KMS-11 (cell line): ENCODE measurements at regions not wholly inside any gene's neighbourhood (a gene's known extent, or its start where the extent isn't known, plus 50 kb on each side); places are given as distances from the start of the nearest gene placed in this dataset.

ENCODE experiments used
- H2AFZ ChIP-seq: fragments of 200-600 bp; sonication (generic); 2 replicates; pipeline ENCODE4 v1.6.1; 2016; ENCODE audit warnings: antibody characterized with exemption, mixed run types, low read depth
- H3K27ac ChIP-seq: fragments of 200-600 bp; sonication (generic); 2 replicates; pipeline ENCODE4 v1.6.1; 2016; ENCODE audit warnings: mild to moderate bottlenecking, mixed run types
- H3K27me3 ChIP-seq: fragments of 200-600 bp; sonication (generic); 2 replicates; pipeline ENCODE4 v1.6.1; 2017; ENCODE audit warnings: mild to moderate bottlenecking, low read depth, mixed run types, moderate library complexity; ENCODE audit not compliant: insufficient read depth
- H3K36me3 ChIP-seq: fragments of 200-600 bp; sonication (generic); 2 replicates; pipeline ENCODE4 v1.6.1; 2017; ENCODE audit warnings: mild to moderate bottlenecking, mixed run types; ENCODE audit not compliant: insufficient read depth
- H3K4me1 ChIP-seq: fragments of 200-600 bp; sonication (generic); 2 replicates; pipeline ENCODE4 v1.6.1; 2016; ENCODE audit warnings: mild to moderate bottlenecking, low read depth, mixed run types; ENCODE audit not compliant: poor library complexity, severe bottlenecking
- H3K4me2 ChIP-seq: fragments of 200-600 bp; sonication (generic); 2 replicates; pipeline ENCODE4 v1.7.0; 2016; ENCODE audit warnings: mild to moderate bottlenecking, mixed run types
- H3K4me3 ChIP-seq: fragments of 200-600 bp; sonication (generic); IDR thresholded peaks from 2 replicates; pipeline ENCODE4 v1.6.1; 2017; ENCODE audit warnings: low read depth, low read length, mixed read lengths; ENCODE audit not compliant: insufficient read depth
- H3K79me2 ChIP-seq: fragments of 200-600 bp; sonication (generic); 2 replicates; pipeline ENCODE4 v1.6.1; 2016; ENCODE audit warnings: low read depth, mixed run types; ENCODE audit not compliant: insufficient read depth
- H3K9ac ChIP-seq: fragments of 200-600 bp; sonication (generic); 2 replicates; pipeline ENCODE4 v1.6.1; 2016; ENCODE audit warnings: mild to moderate bottlenecking, mixed run types
- H4K20me1 ChIP-seq: fragments of 200-600 bp; sonication (generic); 2 replicates; pipeline ENCODE4 v1.6.1; 2016; ENCODE audit warnings: mild to moderate bottlenecking, mixed run types; ENCODE audit not compliant: insufficient read depth
- TF ChIP-seq, protein P1 (sequence below): fragments of 200-600 bp; sonication (generic); conservative IDR thresholded peaks from 2 replicates; pipeline ENCODE4 v1.6.1; 2017; ENCODE audit warnings: low read depth, mild to moderate bottlenecking, antibody characterized with exemption, low read length, moderate library complexity, mixed read lengths

DNA sequence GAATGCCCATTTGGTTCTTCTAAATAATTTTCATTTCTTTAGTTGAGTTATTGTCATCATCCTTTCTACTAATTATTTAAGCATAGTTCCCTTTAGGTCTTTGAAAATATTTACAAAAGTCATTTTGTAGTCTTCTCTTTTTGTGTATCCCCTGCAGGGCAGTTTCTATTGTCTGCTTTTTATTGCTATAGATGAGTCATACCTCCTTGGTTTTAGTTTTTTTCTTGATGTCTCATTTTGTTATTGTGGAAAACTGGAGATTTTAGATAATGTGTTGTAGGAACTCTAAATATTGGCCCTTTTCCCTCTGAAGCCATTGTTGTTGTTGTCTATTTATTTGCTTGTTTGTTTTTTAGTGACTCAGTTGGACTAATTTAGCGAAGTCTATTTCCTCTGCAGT lies 387.9 kb downstream of the NUF2 start:
- Histone ChIP-seq H4K20me1 (no peaks in the 10 kb centered on the region), H3K4me2 (no peak overlapping the region), H2AFZ (no peak overlapping the region), H3K79me2 (no peaks in the 10 kb centered on the region), H3K4me1 (peaks cover 8% of the 10 kb centered on the region), H3K4me3 (no peak overlapping the region), H3K9ac (no peak overlapping the region), H3K36me3 (no peaks in the 10 kb centered on the region), H3K27me3 (no peaks in the 10 kb centered on the region), H3K27ac (no peak overlapping the region)
- TF ChIP-seq, protein P1, sequence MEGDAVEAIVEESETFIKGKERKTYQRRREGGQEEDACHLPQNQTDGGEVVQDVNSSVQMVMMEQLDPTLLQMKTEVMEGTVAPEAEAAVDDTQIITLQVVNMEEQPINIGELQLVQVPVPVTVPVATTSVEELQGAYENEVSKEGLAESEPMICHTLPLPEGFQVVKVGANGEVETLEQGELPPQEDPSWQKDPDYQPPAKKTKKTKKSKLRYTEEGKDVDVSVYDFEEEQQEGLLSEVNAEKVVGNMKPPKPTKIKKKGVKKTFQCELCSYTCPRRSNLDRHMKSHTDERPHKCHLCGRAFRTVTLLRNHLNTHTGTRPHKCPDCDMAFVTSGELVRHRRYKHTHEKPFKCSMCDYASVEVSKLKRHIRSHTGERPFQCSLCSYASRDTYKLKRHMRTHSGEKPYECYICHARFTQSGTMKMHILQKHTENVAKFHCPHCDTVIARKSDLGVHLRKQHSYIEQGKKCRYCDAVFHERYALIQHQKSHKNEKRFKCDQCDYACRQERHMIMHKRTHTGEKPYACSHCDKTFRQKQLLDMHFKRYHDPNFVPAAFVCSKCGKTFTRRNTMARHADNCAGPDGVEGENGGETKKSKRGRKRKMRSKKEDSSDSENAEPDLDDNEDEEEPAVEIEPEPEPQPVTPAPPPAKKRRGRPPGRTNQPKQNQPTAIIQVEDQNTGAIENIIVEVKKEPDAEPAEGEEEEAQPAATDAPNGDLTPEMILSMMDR = no peak

DNA sequence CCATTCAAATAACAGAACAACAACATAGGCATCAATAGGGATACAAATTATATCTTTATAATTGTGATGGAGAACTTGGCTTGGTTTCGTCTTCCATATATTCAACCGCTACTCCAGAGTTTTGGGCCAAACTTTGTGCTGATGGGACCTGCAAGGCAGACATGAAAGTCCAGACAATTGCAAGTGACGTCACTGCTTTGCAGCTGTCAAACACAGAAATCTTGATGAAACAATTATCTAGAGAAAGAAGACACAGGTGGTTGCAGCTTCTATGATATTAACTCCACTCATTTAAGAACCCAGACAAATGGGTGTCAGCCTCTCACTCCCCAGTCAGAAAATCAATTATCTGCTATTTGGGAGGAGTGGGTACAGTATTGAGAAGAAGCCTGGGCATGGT lies 390.6 kb downstream of the NUF2 start:
- no peak overlapping the region for H3K27ac ChIP-seq
- no peak overlapping the region for H3K4me3 ChIP-seq
- no peaks in the 10 kb centered on the region for H3K27me3 ChIP-seq
- TF ChIP-seq, protein P1 = no peak
- H3K79me2 ChIP-seq = no peaks in the 10 kb centered on the region
- H2AFZ ChIP-seq = no peak overlapping the region
- peaks cover 8% of the 10 kb centered on the region for H3K4me1 ChIP-seq
- H3K9ac ChIP-seq = no peak overlapping the region
- H3K36me3 ChIP-seq = no peaks in the 10 kb centered on the region
- no peak overlapping the region for H3K4me2 ChIP-seq
- H4K20me1 ChIP-seq = no peaks in the 10 kb centered on the region

DNA sequence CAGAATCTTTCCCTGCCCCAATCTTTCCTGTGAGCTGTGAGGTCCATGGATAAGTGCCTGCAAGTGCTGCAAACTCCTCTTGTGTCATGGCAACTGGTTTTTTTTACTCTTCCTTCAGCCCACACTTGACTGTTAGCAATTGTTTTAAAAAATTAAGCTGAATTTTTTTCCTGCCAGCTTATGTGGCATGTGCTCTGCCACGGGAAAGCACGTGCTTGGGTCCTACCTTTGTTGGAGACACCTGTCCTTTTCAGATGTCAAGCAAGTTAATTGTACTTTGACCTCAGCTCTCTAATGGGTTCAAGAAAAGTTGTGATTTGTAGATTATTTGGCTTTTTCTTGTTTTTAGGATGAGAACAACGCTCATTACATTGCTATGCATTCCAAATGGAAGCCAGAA lies 398.5 kb downstream of the NUF2 start:
- Histone ChIP-seq H3K4me1 (no peaks in the 10 kb centered on the region), H3K4me3 (no peak overlapping the region), H4K20me1 (no peaks in the 10 kb centered on the region), H3K4me2 (no peak overlapping the region), H3K9ac (no peak overlapping the region), H3K79me2 (no peaks in the 10 kb centered on the region), H3K36me3 (no peaks in the 10 kb centered on the region), H3K27me3 (no peaks in the 10 kb centered on the region), H3K27ac (no peak overlapping the region), H2AFZ (no peak overlapping the region)
- TF ChIP-seq, protein P1 = no peak

DNA sequence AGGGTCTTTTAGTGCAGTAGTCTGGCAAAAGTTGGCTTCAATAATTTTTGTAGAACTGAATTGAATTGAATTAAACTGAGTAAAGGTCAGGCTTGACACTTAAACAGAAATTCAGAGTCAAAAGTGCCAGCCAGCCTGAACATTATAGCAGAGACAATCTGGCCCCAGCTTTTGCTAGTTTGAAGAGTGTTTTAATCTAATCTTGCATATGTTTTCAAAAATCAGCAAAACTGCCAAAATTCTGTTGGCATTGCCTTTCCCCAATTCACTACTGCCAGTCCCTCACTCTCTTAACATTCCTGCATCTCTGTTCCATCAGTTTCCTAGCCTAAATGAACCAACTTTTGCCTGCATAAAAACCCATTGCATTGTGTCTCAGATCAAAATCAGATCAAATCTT lies 403.8 kb downstream of the NUF2 start:
- H3K27me3 ChIP-seq = no peaks in the 10 kb centered on the region
- H3K4me1 ChIP-seq = no peaks in the 10 kb centered on the region
- no peak overlapping the region for H3K4me3 ChIP-seq
- no peaks in the 10 kb centered on the region for H4K20me1 ChIP-seq
- no peaks in the 10 kb centered on the region for H3K79me2 ChIP-seq
- TF ChIP-seq, protein P1 = no peak
- no peak overlapping the region for H2AFZ ChIP-seq
- no peak overlapping the region for H3K9ac ChIP-seq
- no peaks in the 10 kb centered on the region for H3K36me3 ChIP-seq
- H3K4me2 ChIP-seq = no peak overlapping the region
- no peak overlapping the region for H3K27ac ChIP-seq
